Hepatocyte (in vitro differentiated cells): ENCODE measurements at regions not wholly inside any gene's neighbourhood (a gene's known extent, or its start where the extent isn't known, plus 50 kb on each side); places are given as distances from the start of the nearest gene placed in this dataset.

Source experiments
- DNase-seq: peaks from one replicate; pipeline ENCODE4 v3.0.0-alpha.2; 2016; ENCODE audit warnings: low spot score
- H2AFZ ChIP-seq: fragments of 200-600 bp; sonication (generic); 2 replicates; pipeline ENCODE4 v1.6.0; 2016; ENCODE audit warnings: antibody characterized with exemption, mild to moderate bottlenecking
- H3K27ac ChIP-seq: fragments of 200-600 bp; sonication (generic); 2 replicates; pipeline ENCODE4 v1.5.1; 2016; ENCODE audit warnings: mild to moderate bottlenecking
- H3K27me3 ChIP-seq: fragments of 200-600 bp; sonication (generic); 2 replicates; pipeline ENCODE4 v1.6.1; 2016
- H3K36me3 ChIP-seq: fragments of 200-600 bp; sonication (generic); replicated peaks from 2 replicates; pipeline ENCODE4 v1.5.1; 2016; ENCODE audit warnings: low read depth; ENCODE audit not compliant: insufficient read depth
- H3K4me1 ChIP-seq: fragments of 200-600 bp; sonication (generic); 2 replicates; pipeline ENCODE4 v1.5.1; 2016; ENCODE audit warnings: mild to moderate bottlenecking, moderate library complexity; ENCODE audit not compliant: insufficient read depth
- H3K4me2 ChIP-seq: fragments of 200-600 bp; sonication (generic); 2 replicates; pipeline ENCODE4 v1.6.0; 2016
- H3K4me3 ChIP-seq: fragments of 200-600 bp; sonication (generic); 2 replicates; pipeline ENCODE4 v1.5.1; 2016; ENCODE audit warnings: mild to moderate bottlenecking
- H3K79me2 ChIP-seq: fragments of 200-600 bp; sonication (generic); 2 replicates; pipeline ENCODE4 v1.6.0; 2017; ENCODE audit warnings: mild to moderate bottlenecking
- H3K9me2 ChIP-seq: fragments of 200-600 bp; sonication (generic); replicated peaks from 2 replicates; pipeline ENCODE4 v1.6.0; 2017; ENCODE audit warnings: mild to moderate bottlenecking; ENCODE audit not compliant: insufficient read depth
- H3K9me3 ChIP-seq: fragments of 200-600 bp; sonication (generic); 2 replicates; pipeline ENCODE4 v1.5.1; 2016; ENCODE audit warnings: low read depth, mild to moderate bottlenecking
- H4K20me1 ChIP-seq: fragments of 200-600 bp; sonication (generic); 2 replicates; pipeline ENCODE4 v1.6.0; 2016; ENCODE audit warnings: mild to moderate bottlenecking; ENCODE audit not compliant: insufficient read depth, poor library complexity, severe bottlenecking
- EZH2 ChIP-seq: fragments of 200-600 bp; sonication (generic); IDR thresholded peaks from 2 replicates; pipeline ENCODE4 v1.6.1; 2016; ENCODE audit warnings: antibody characterized with exemption, mild to moderate bottlenecking, borderline replicate concordance
- EZH2phosphoT487 ChIP-seq: fragments of 200-600 bp; sonication (generic); IDR thresholded peaks from one replicate; pipeline ENCODE4 v1.6.1; 2018; ENCODE audit warnings: antibody characterized with exemption, mild to moderate bottlenecking, low read depth, moderate library complexity; ENCODE audit not compliant: unreplicated experiment, severe bottlenecking
- WGBS: methylation state at CpG from one replicate; pipeline ENCODE4 v1.1.6; 2016; ENCODE audit warnings: low lambda C conversion rate; ENCODE audit errors: missing lambda C conversion rate; 5-methylcytosine and 5-hydroxymethylcytosine counted together
- TF ChIP-seq, protein P1 (sequence below): fragments of 200-600 bp; sonication (generic); IDR thresholded peaks from 2 replicates; pipeline ENCODE4 v1.5.1; 2016; ENCODE audit warnings: antibody characterized with exemption, mild to moderate bottlenecking; ENCODE audit not compliant: poor library complexity

- no peak overlapping the region for H3K27ac ChIP-seq
- H4K20me1 ChIP-seq = no peaks in the 10 kb centered on the region
- DNase-seq = no peak
- H3K4me1 ChIP-seq = no peaks in the 10 kb centered on the region
- no peaks in the 10 kb centered on the region for H3K9me3 ChIP-seq
- H3K9me2 ChIP-seq = no peaks in the 10 kb centered on the region
- H2AFZ ChIP-seq = no peak overlapping the region
- H3K27me3 ChIP-seq = no peaks in the 10 kb centered on the region
- 69% methylated on average over 4 of the region's 4 CpGs for WGBS
- no peak overlapping the region for H3K4me3 ChIP-seq
- peak overlapping the region; percentile 12 for H3K4me2 ChIP-seq
- no peaks in the 10 kb centered on the region for H3K79me2 ChIP-seq
- no peaks in the 10 kb centered on the region for H3K36me3 ChIP-seq
- TF ChIP-seq, protein P1, sequence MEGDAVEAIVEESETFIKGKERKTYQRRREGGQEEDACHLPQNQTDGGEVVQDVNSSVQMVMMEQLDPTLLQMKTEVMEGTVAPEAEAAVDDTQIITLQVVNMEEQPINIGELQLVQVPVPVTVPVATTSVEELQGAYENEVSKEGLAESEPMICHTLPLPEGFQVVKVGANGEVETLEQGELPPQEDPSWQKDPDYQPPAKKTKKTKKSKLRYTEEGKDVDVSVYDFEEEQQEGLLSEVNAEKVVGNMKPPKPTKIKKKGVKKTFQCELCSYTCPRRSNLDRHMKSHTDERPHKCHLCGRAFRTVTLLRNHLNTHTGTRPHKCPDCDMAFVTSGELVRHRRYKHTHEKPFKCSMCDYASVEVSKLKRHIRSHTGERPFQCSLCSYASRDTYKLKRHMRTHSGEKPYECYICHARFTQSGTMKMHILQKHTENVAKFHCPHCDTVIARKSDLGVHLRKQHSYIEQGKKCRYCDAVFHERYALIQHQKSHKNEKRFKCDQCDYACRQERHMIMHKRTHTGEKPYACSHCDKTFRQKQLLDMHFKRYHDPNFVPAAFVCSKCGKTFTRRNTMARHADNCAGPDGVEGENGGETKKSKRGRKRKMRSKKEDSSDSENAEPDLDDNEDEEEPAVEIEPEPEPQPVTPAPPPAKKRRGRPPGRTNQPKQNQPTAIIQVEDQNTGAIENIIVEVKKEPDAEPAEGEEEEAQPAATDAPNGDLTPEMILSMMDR = no peak
Observed at GRCh38 chr4:27764526-27764837, 903.8 kb downstream of the STIM2 start.

GRCh38 chr4:27770895-27771294, 910.3 kb downstream of the STIM2 start:
- no peaks in the 10 kb centered on the region for H3K4me1 ChIP-seq
- no peaks in the 10 kb centered on the region for H4K20me1 ChIP-seq
- no peak for DNase-seq
- TF ChIP-seq, protein P1 = no peak
- TF ChIP-seq EZH2phosphoT487 (no peak), EZH2 (no peak)
- no peak overlapping the region for H3K4me2 ChIP-seq
- H3K9me2 ChIP-seq = no peaks in the 10 kb centered on the region
- 93% methylated on average over 7 of the region's 7 CpGs for WGBS
- H3K9me3 ChIP-seq = no peaks in the 10 kb centered on the region
- H3K4me3 ChIP-seq = no peak overlapping the region
- no peaks in the 10 kb centered on the region for H3K36me3 ChIP-seq
- no peaks in the 10 kb centered on the region for H3K79me2 ChIP-seq
- H3K27ac ChIP-seq = no peak overlapping the region
- H3K27me3 ChIP-seq = no peaks in the 10 kb centered on the region
- no peak overlapping the region for H2AFZ ChIP-seq

DNA sequence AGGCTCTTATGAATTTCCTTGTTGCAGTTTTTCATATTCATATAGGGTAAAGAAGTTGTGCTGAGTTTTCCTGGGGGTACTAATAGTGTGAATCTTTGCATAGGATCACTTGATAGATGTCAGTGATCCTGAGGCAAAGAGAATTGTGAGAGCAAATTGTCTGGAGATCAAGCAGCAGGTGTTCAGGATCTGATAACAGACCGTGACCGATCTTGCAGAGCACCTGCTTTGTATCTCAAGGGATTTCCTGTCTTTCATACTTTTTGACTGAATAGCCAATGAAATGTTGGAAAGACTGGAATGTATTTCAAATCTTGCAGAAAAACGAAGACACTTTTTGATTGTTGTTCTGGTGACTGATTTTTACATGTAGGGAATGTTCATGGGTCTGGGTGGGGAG, 914.5 kb downstream of the STIM2 start:
- no peak overlapping the region for H3K4me2 ChIP-seq
- no peak for TF ChIP-seq EZH2
- no peak for TF ChIP-seq EZH2phosphoT487
- TF ChIP-seq, protein P1 = no peak
- no peaks in the 10 kb centered on the region for H4K20me1 ChIP-seq
- H3K9me3 ChIP-seq = no peaks in the 10 kb centered on the region
- 32% methylated on average over 3 of the region's 3 CpGs for WGBS
- no peak overlapping the region for H2AFZ ChIP-seq
- no peaks in the 10 kb centered on the region for H3K4me1 ChIP-seq
- DNase-seq = no peak
- no peaks in the 10 kb centered on the region for H3K9me2 ChIP-seq
- H3K79me2 ChIP-seq = no peaks in the 10 kb centered on the region
- H3K4me3 ChIP-seq = no peak overlapping the region
- no peaks in the 10 kb centered on the region for H3K27me3 ChIP-seq
- H3K27ac ChIP-seq = no peak overlapping the region
- no peaks in the 10 kb centered on the region for H3K36me3 ChIP-seq

DNA sequence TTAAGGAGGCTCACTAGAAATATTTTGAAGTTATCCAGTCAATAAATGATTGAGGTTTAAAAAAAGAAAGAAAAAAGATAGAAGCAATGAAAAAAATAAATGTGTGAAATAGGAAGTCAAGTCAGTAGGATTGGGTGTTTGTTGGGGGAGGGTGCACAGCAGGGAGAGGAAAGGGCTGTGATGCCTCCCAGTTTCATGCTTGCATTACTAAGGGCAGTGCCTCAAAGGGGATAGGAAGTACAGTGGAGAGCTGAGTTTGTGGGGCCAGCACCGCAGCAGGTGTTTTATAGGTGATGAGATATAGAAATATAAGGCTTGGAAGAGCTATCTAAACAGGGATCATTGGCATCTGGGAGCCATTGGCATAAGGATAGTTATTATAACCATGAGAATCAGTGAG, 919.2 kb downstream of the STIM2 start:
- no peaks in the 10 kb centered on the region for H3K36me3 ChIP-seq
- WGBS = 92% methylated on average over 1 of the region's 1 CpG
- no peak overlapping the region for H2AFZ ChIP-seq
- no peaks in the 10 kb centered on the region for H3K9me2 ChIP-seq
- no peaks in the 10 kb centered on the region for H3K4me1 ChIP-seq
- no peak overlapping the region for H3K4me3 ChIP-seq
- H3K4me2 ChIP-seq = no peak overlapping the region
- H3K79me2 ChIP-seq = no peaks in the 10 kb centered on the region
- no peaks in the 10 kb centered on the region for H3K9me3 ChIP-seq
- DNase-seq = no peak
- H3K27me3 ChIP-seq = no peaks in the 10 kb centered on the region
- H3K27ac ChIP-seq = no peak overlapping the region
- H4K20me1 ChIP-seq = no peaks in the 10 kb centered on the region
- TF ChIP-seq, protein P1 = no peak
- no peak for TF ChIP-seq EZH2
